ENCODE measurements at regions not wholly inside any gene's neighbourhood (a gene's known extent, or its start where the extent isn't known, plus 50 kb on each side); places are given as distances from the start of the nearest gene placed in this dataset.

- no peak overlapping the region for H3K27ac Mint-ChIP-seq
- no peak overlapping the region for H3K4me3 Mint-ChIP-seq
- H3K4me1 Mint-ChIP-seq (ENCODE audit: low read depth): peaks cover 6% of the 10 kb centered on the region
These were observed 69.4 kb downstream of the RHOB start for GRCh38 chr2:20516291-20516645.

GRCh38 chr2:20516646-20517341 is 69.9 kb downstream of the RHOB start:
- no peaks in the 10 kb centered on the region for H3K9me3 Mint-ChIP-seq
- H3K27ac Mint-ChIP-seq: no peak overlapping the region
- H3K27me3 Mint-ChIP-seq (ENCODE audit: low read depth): no peaks in the 10 kb centered on the region
- H3K4me1 Mint-ChIP-seq (ENCODE audit: low read depth): peaks cover 6% of the 10 kb centered on the region
- H3K4me3 Mint-ChIP-seq: peak overlapping the region; percentile 10
- no peaks in the 10 kb centered on the region for H3K36me3 Mint-ChIP-seq (ENCODE audit: low read depth)

More at GRCh38 chr2:20516291-20516645, 69.4 kb downstream of the RHOB start:
- Mint-ChIP-seq H3K9me3 (no peaks in the 10 kb centered on the region), H3K27me3 (ENCODE audit: low read depth) (no peaks in the 10 kb centered on the region), H3K36me3 (ENCODE audit: low read depth) (no peaks in the 10 kb centered on the region)

- Mint-ChIP-seq H3K27ac (no peak overlapping the region), H3K4me3 (no peak overlapping the region), H3K4me1 (ENCODE audit: low read depth) (peaks cover 6% of the 10 kb centered on the region), H3K36me3 (ENCODE audit: low read depth) (no peaks in the 10 kb centered on the region), H3K9me3 (no peaks in the 10 kb centered on the region), H3K27me3 (ENCODE audit: low read depth) (no peaks in the 10 kb centered on the region)
These were observed 72.4 kb downstream of the RHOB start for GRCh38 chr2:20519309-20519708.

GRCh38 chr2:20520128-20520527 is 73.3 kb downstream of the RHOB start:
- Mint-ChIP-seq H3K4me1 (ENCODE audit: low read depth) (peaks cover 6% of the 10 kb centered on the region), H3K27me3 (ENCODE audit: low read depth) (no peaks in the 10 kb centered on the region), H3K9me3 (no peaks in the 10 kb centered on the region), H3K36me3 (ENCODE audit: low read depth) (no peaks in the 10 kb centered on the region), H3K27ac (no peak overlapping the region), H3K4me3 (no peak overlapping the region)

- Mint-ChIP-seq H3K9me3 (no peaks in the 10 kb centered on the region), H3K4me3 (no peak overlapping the region), H3K27ac (no peak overlapping the region), H3K27me3 (ENCODE audit: low read depth) (no peaks in the 10 kb centered on the region), H3K36me3 (ENCODE audit: low read depth) (no peaks in the 10 kb centered on the region), H3K4me1 (ENCODE audit: low read depth) (peaks cover 5% of the 10 kb centered on the region)
These were observed 74.3 kb downstream of the RHOB start for GRCh38 chr2:20521193-20521592.

- H3K4me1 Mint-ChIP-seq (ENCODE audit: low read depth): peaks cover 3% of the 10 kb centered on the region
- H3K27me3 Mint-ChIP-seq (ENCODE audit: low read depth): no peaks in the 10 kb centered on the region
- no peak overlapping the region for H3K27ac Mint-ChIP-seq
- H3K9me3 Mint-ChIP-seq: no peaks in the 10 kb centered on the region
- H3K36me3 Mint-ChIP-seq (ENCODE audit: low read depth): no peaks in the 10 kb centered on the region
- H3K4me3 Mint-ChIP-seq: no peak overlapping the region
These were observed 74.9 kb downstream of the RHOB start for GRCh38 chr2:20521682-20522189.

GRCh38 chr2:20523073-20523798 is 76.4 kb downstream of the RHOB start:
- no peaks in the 10 kb centered on the region for H3K36me3 Mint-ChIP-seq (ENCODE audit: low read depth)
- H3K4me3 Mint-ChIP-seq: no peak overlapping the region
- H3K27ac Mint-ChIP-seq: no peak overlapping the region
- H3K4me1 Mint-ChIP-seq (ENCODE audit: low read depth): no peaks in the 10 kb centered on the region
- H3K27me3 Mint-ChIP-seq (ENCODE audit: low read depth): no peaks in the 10 kb centered on the region
- no peaks in the 10 kb centered on the region for H3K9me3 Mint-ChIP-seq

- Mint-ChIP-seq H3K9me3 (no peaks in the 10 kb centered on the region), H3K36me3 (ENCODE audit: low read depth) (no peaks in the 10 kb centered on the region), H3K4me1 (ENCODE audit: low read depth) (no peaks in the 10 kb centered on the region), H3K27me3 (ENCODE audit: low read depth) (no peaks in the 10 kb centered on the region), H3K4me3 (no peak overlapping the region), H3K27ac (no peak overlapping the region)
These were observed 76.9 kb downstream of the RHOB start for GRCh38 chr2:20523799-20524187.

- H3K27me3 Mint-ChIP-seq (ENCODE audit: low read depth): peaks cover 2% of the 10 kb centered on the region
- no peaks in the 10 kb centered on the region for H3K4me1 Mint-ChIP-seq (ENCODE audit: low read depth)
- no peaks in the 10 kb centered on the region for H3K9me3 Mint-ChIP-seq
- no peak overlapping the region for H3K27ac Mint-ChIP-seq
- no peaks in the 10 kb centered on the region for H3K36me3 Mint-ChIP-seq (ENCODE audit: low read depth)
- H3K4me3 Mint-ChIP-seq: no peak overlapping the region
These were observed 77.7 kb downstream of the RHOB start for GRCh38 chr2:20524412-20525040.

- Mint-ChIP-seq H3K36me3 (ENCODE audit: low read depth) (no peaks in the 10 kb centered on the region), H3K4me3 (no peak overlapping the region), H3K9me3 (no peaks in the 10 kb centered on the region), H3K4me1 (ENCODE audit: low read depth) (no peaks in the 10 kb centered on the region), H3K27me3 (ENCODE audit: low read depth) (peaks cover 5% of the 10 kb centered on the region), H3K27ac (no peak overlapping the region)
These were observed 78.5 kb downstream of the RHOB start for GRCh38 chr2:20525041-20526035.

- H3K27me3 Mint-ChIP-seq (ENCODE audit: low read depth): peaks cover 5% of the 10 kb centered on the region
- H3K36me3 Mint-ChIP-seq (ENCODE audit: low read depth): no peaks in the 10 kb centered on the region
- no peak overlapping the region for H3K27ac Mint-ChIP-seq
- H3K4me3 Mint-ChIP-seq: no peak overlapping the region
- no peaks in the 10 kb centered on the region for H3K4me1 Mint-ChIP-seq (ENCODE audit: low read depth)
- no peaks in the 10 kb centered on the region for H3K9me3 Mint-ChIP-seq
These were observed 79.3 kb downstream of the RHOB start for GRCh38 chr2:20526160-20526559.

- H3K9me3 Mint-ChIP-seq: no peaks in the 10 kb centered on the region
- H3K27me3 Mint-ChIP-seq (ENCODE audit: low read depth): peaks cover 5% of the 10 kb centered on the region
- no peaks in the 10 kb centered on the region for H3K4me1 Mint-ChIP-seq (ENCODE audit: low read depth)
- H3K36me3 Mint-ChIP-seq (ENCODE audit: low read depth): no peaks in the 10 kb centered on the region
- no peak overlapping the region for H3K27ac Mint-ChIP-seq
- no peak overlapping the region for H3K4me3 Mint-ChIP-seq
These were observed 79.8 kb downstream of the RHOB start for GRCh38 chr2:20526708-20527107.

- H3K27me3 Mint-ChIP-seq (ENCODE audit: low read depth): peaks cover 5% of the 10 kb centered on the region
- no peaks in the 10 kb centered on the region for H3K9me3 Mint-ChIP-seq
- H3K36me3 Mint-ChIP-seq (ENCODE audit: low read depth): no peaks in the 10 kb centered on the region
- no peak overlapping the region for H3K4me3 Mint-ChIP-seq
- no peaks in the 10 kb centered on the region for H3K4me1 Mint-ChIP-seq (ENCODE audit: low read depth)
- H3K27ac Mint-ChIP-seq: no peak overlapping the region
These were observed 81.8 kb downstream of the RHOB start for GRCh38 chr2:20528713-20529112.

GRCh38 chr2:20530520-20530919 is 83.6 kb downstream of the RHOB start:
- no peaks in the 10 kb centered on the region for H3K9me3 Mint-ChIP-seq
- H3K4me3 Mint-ChIP-seq: no peak overlapping the region
- H3K27ac Mint-ChIP-seq: no peak overlapping the region
- H3K36me3 Mint-ChIP-seq (ENCODE audit: low read depth): no peaks in the 10 kb centered on the region
- peaks cover 5% of the 10 kb centered on the region for H3K27me3 Mint-ChIP-seq (ENCODE audit: low read depth)
- H3K4me1 Mint-ChIP-seq (ENCODE audit: low read depth): no peaks in the 10 kb centered on the region

Data from T-helper 1 cell treated with Interleukin-12 subunit alpha and Interleukin-12 subunit beta and Interleukin-4 antibody, amounts not matched to agents 30 μg/mL and 1 μg/mL, for 36 hours (primary cell).